ENCODE measurements at regions not wholly inside any gene's neighbourhood (a gene's known extent, or its start where the extent isn't known, plus 50 kb on each side); places are given as distances from the start of the nearest gene placed in this dataset.

DNA sequence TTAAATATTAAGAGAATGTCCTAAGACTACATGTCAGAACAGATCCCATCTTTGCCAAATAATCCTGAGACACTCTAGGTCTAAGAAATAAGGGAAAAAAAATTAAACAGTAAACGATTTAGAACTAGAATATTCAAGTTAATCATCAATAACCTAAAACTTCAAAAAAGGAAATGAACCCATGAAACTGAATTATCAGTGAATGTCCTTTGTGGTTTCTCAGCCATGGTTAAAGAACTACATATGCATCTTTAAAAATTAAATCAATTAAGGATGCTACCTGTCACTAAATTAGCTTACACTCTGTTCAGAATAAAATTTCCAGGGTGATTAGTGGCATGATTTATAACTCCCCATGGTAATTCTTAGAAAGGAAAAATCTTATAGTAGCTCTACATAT, 850.0 kb upstream of the C9orf72 start:
- no peaks in the 10 kb centered on the region for H3K36me3 ChIP-seq (ENCODE audit: control insufficient read depth, insufficient read depth, low read length)
- BruUV-seq (replicated peaks) = no TSS peak
- no peak overlapping the region for H3K27ac ChIP-seq (ENCODE audit: low read length)
- ChIA-PET POLR2A (no interaction called here), CTCF (no interaction called here)
- no peak for ATAC-seq
- in situ Hi-C loops (cut with HindIII; ENCODE audit: low pct_unique_long_range_greater_than_20kb, low sequenced_read_pairs) (no loop called here), intact Hi-C loops (cut with micrococcal nuclease; ENCODE audit: unreplicated experiment) (no loop called here)
- TF ChIP-seq REST (IDR thresholded peaks at IDR 0.05; ENCODE audit: insufficient read depth in 1 of 2, low read depth in 2 of 2, low read length in 1 of 2) (no peak), TCF7L2 (IDR thresholded peaks at IDR 0.05; ENCODE audit: low read depth, low read length) (no peak), POLR2AphosphoS5 (IDR thresholded peaks at IDR 0.05; ENCODE audit: low read depth, low read length) (no peak), SIN3A (IDR thresholded peaks at IDR 0.05; ENCODE audit: borderline replicate concordance, insufficient read depth, low read depth, low read length) (no peak)
- TF ChIP-seq, protein P1, sequence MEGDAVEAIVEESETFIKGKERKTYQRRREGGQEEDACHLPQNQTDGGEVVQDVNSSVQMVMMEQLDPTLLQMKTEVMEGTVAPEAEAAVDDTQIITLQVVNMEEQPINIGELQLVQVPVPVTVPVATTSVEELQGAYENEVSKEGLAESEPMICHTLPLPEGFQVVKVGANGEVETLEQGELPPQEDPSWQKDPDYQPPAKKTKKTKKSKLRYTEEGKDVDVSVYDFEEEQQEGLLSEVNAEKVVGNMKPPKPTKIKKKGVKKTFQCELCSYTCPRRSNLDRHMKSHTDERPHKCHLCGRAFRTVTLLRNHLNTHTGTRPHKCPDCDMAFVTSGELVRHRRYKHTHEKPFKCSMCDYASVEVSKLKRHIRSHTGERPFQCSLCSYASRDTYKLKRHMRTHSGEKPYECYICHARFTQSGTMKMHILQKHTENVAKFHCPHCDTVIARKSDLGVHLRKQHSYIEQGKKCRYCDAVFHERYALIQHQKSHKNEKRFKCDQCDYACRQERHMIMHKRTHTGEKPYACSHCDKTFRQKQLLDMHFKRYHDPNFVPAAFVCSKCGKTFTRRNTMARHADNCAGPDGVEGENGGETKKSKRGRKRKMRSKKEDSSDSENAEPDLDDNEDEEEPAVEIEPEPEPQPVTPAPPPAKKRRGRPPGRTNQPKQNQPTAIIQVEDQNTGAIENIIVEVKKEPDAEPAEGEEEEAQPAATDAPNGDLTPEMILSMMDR (IDR thresholded peaks at IDR 0.05) = no peak
- no peak for DNase-seq (ENCODE audit: low read depth, low spot score)
- no peaks in the 10 kb centered on the region for H3K27me3 ChIP-seq (ENCODE audit: control insufficient read depth, insufficient read depth, low read length)
- no peaks in the 10 kb centered on the region for H3K4me1 ChIP-seq (ENCODE audit: control insufficient read depth, insufficient read depth, low read length)
- no peak overlapping the region for H3K4me3 ChIP-seq (ENCODE audit: low read depth in 2 of 2, low read length in 2 of 2)
- H3K9me3 ChIP-seq (ENCODE audit: control insufficient read depth, insufficient read depth, low read depth, low read length) = no peaks in the 10 kb centered on the region

DNA sequence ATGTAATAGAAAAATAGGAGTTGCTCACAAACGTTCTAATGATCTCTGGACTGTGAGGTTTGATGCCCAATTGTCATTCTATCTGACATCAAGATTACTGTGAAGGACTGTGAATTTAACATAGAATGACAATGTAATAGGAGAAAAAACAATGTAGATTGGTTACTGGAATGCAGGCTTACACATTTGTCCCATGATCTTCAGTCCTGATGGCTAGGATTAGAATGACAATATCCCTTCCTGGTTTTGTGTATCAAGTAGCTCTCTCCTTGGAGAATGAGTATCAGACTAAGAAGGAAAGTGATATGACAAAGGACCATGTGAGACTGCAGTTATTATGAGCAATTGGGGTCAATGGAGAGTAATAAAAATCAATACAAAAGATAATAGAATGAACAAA, 862.2 kb upstream of the C9orf72 start:
- BruUV-seq (replicated peaks) = no TSS peak

More for the DNA sequence above, 862.2 kb upstream of the C9orf72 start:
- intact Hi-C loops (cut with micrococcal nuclease; ENCODE audit: unreplicated experiment) (no loop called here), in situ Hi-C loops (cut with HindIII; ENCODE audit: low pct_unique_long_range_greater_than_20kb, low sequenced_read_pairs) (no loop called here)
- ATAC-seq (no peak), DNase-seq (ENCODE audit: low read depth, low spot score) (no peak)
- Histone ChIP-seq H3K36me3 (ENCODE audit: control insufficient read depth, insufficient read depth, low read length) (no peaks in the 10 kb centered on the region), H3K27ac (ENCODE audit: low read length) (no peak overlapping the region), H3K9me3 (ENCODE audit: control insufficient read depth, insufficient read depth, low read depth, low read length) (no peaks in the 10 kb centered on the region), H3K4me3 (ENCODE audit: low read depth in 2 of 2, low read length in 2 of 2) (no peak overlapping the region), H3K27me3 (ENCODE audit: control insufficient read depth, insufficient read depth, low read length) (no peaks in the 10 kb centered on the region), H3K4me1 (ENCODE audit: control insufficient read depth, insufficient read depth, low read length) (no peaks in the 10 kb centered on the region)
- CTCF ChIA-PET = no interaction called here
- TF ChIP-seq TCF7L2 (IDR thresholded peaks at IDR 0.05; ENCODE audit: low read depth, low read length) (no peak), REST (IDR thresholded peaks at IDR 0.05; ENCODE audit: insufficient read depth in 1 of 2, low read depth in 2 of 2, low read length in 1 of 2) (no peak), POLR2AphosphoS5 (IDR thresholded peaks at IDR 0.05; ENCODE audit: low read depth, low read length) (no peak), SIN3A (IDR thresholded peaks at IDR 0.05; ENCODE audit: borderline replicate concordance, insufficient read depth, low read depth, low read length) (no peak)
- TF ChIP-seq, protein P1 (IDR thresholded peaks at IDR 0.05) = no peak
- POLR2A ChIA-PET = no interaction called here
